CD14-positive monocyte (primary cell): ENCODE measurements at regions not wholly inside any gene's neighbourhood (a gene's known extent, or its start where the extent isn't known, plus 50 kb on each side); places are given as distances from the start of the nearest gene placed in this dataset.

ENCODE experiments used
- DNase-seq, 3 donors: peaks; one replicate each; pipeline ENCODE4 v3.0.0-alpha.2; 2011 to 2022
- H2AFZ ChIP-seq: 2 replicates; pipeline ENCODE4 v1.6.0; 2012; ENCODE audit warnings: mild to moderate bottlenecking, low read depth, low read length, inconsistent platforms; ENCODE audit not compliant: insufficient read depth, poor library complexity, severe bottlenecking
- H3K27ac ChIP-seq, 2 donors: 1 replicate in 1 of 2; 2 replicates in 1 of 2; pipeline ENCODE4 v1.5.1; 2012 to 2013; ENCODE audit warnings: low read length in 2 of 2, control low read depth in 1 of 2, inconsistent platforms in 1 of 2, low read depth in 1 of 2, mild to moderate bottlenecking in 1 of 2
- H3K27me3 ChIP-seq, 2 donors: one replicate each; pipeline versions ENCODE4 v1.6.0 to v1.6.1; 2011 to 2013; ENCODE audit warnings: low read length in 2 of 2; ENCODE audit not compliant: control insufficient read depth in 2 of 2, insufficient read depth in 2 of 2
- H3K36me3 ChIP-seq, 2 donors: replicated peaks in 1 of 2; 1 replicate in 1 of 2; 2 replicates in 1 of 2; pipeline versions ENCODE4 v1.5.1 to v1.6.1; 2012 to 2013; ENCODE audit warnings: low read length in 2 of 2, control low read depth in 1 of 2, inconsistent platforms in 1 of 2, mild to moderate bottlenecking in 1 of 2; ENCODE audit not compliant: insufficient read depth in 2 of 2, control insufficient read depth in 1 of 2
- H3K4me1 ChIP-seq, 2 donors: 1 replicate in 1 of 2; 2 replicates in 1 of 2; pipeline versions ENCODE4 v1.5.1 to v1.6.1; 2012 to 2013; ENCODE audit warnings: low read length in 2 of 2, control low read depth in 1 of 2, inconsistent platforms in 1 of 2, mild to moderate bottlenecking in 1 of 2, moderate library complexity in 1 of 2; ENCODE audit not compliant: insufficient read depth in 2 of 2, control insufficient read depth in 1 of 2
- H3K4me2 ChIP-seq: replicated peaks from 2 replicates; pipeline ENCODE3; 2012; ENCODE audit warnings: low read length, moderate library complexity, mild to moderate bottlenecking; ENCODE audit not compliant: poor library complexity, severe bottlenecking; ENCODE audit errors: extremely low read depth
- H3K4me3 ChIP-seq, 3 experiments: fragments of 200-600 bp in 1 of 3; sonication (generic) in 1 of 3; replicated peaks in 1 of 3; 1 replicate in 2 of 3; 2 replicates in 1 of 3; pipeline ENCODE4 v1.5.1; 2011 to 2013; ENCODE audit warnings: low read length in 3 of 3, mild to moderate bottlenecking in 3 of 3, control low read depth in 2 of 3, low read depth in 2 of 3, inconsistent platforms in 1 of 3, moderate library complexity in 1 of 3
- H3K79me2 ChIP-seq: 2 replicates; pipeline ENCODE4 v1.6.0; 2012; ENCODE audit warnings: mild to moderate bottlenecking, control low read depth, inconsistent platforms, low read length, moderate library complexity; ENCODE audit not compliant: insufficient read depth
- H3K9ac ChIP-seq: 2 replicates; pipeline ENCODE4 v1.6.0; 2017; ENCODE audit warnings: low read length, mild to moderate bottlenecking; ENCODE audit not compliant: insufficient read depth, poor library complexity, severe bottlenecking
- H3K9me3 ChIP-seq, 2 donors: replicated peaks in 1 of 2; 1 replicate in 1 of 2; 2 replicates in 1 of 2; pipeline versions ENCODE4 v1.5.1 to v1.6.1; 2012 to 2013; ENCODE audit warnings: low read length in 2 of 2, control low read depth in 1 of 2; ENCODE audit not compliant: control insufficient read depth in 1 of 2, insufficient read depth in 1 of 2
- H4K20me1 ChIP-seq: 2 replicates; pipeline ENCODE4 v1.6.0; 2012; ENCODE audit warnings: mild to moderate bottlenecking, low read length, control low read depth, moderate library complexity; ENCODE audit not compliant: insufficient read depth
- H3K27ac Mint-ChIP-seq, 7 donors: one replicate each; pipeline ENCODE4 v1.8.0; 2020; ENCODE audit warnings: mild to moderate bottlenecking in 7 of 7, mixed read lengths in 7 of 7, moderate library complexity in 6 of 7, inconsistent platforms in 2 of 7
- H3K27me3 Mint-ChIP-seq, 3 donors: one replicate each; pipeline ENCODE4 v1.8.0; 2021 to 2022; ENCODE audit warnings: low read depth in 3 of 3, mild to moderate bottlenecking in 3 of 3, mixed read lengths in 3 of 3, moderate library complexity in 3 of 3, inconsistent platforms in 1 of 3
- H3K36me3 Mint-ChIP-seq, 2 donors: one replicate each; pipeline ENCODE4 v1.8.0; 2020; ENCODE audit warnings: mixed read lengths in 2 of 2, inconsistent platforms in 1 of 2, mild to moderate bottlenecking in 1 of 2
- H3K4me1 Mint-ChIP-seq: one replicate; pipeline ENCODE4 v1.8.0; 2020; ENCODE audit warnings: mild to moderate bottlenecking, mixed read lengths
- H3K4me3 Mint-ChIP-seq, 2 donors: one replicate each; pipeline ENCODE4 v1.8.0; 2020; ENCODE audit warnings: mild to moderate bottlenecking in 2 of 2, mixed read lengths in 2 of 2, moderate library complexity in 1 of 2
- H3K9me3 Mint-ChIP-seq, 7 donors: one replicate each; pipeline ENCODE4 v1.8.0; 2020 to 2022; ENCODE audit warnings: mixed read lengths in 7 of 7, mild to moderate bottlenecking in 6 of 7, moderate library complexity in 6 of 7, inconsistent platforms in 2 of 7
- CTCF ChIP-seq: fragments of 200-600 bp; IDR thresholded peaks from one replicate; pipeline ENCODE4 v1.8.0; 2022; ENCODE audit warnings: antibody characterized with exemption, mild to moderate bottlenecking
- WGBS: methylation state at CpG from one replicate; pipeline ENCODE4 v1.1.5; 2013; ENCODE audit warnings: missing lambda C conversion rate; ENCODE audit not compliant: insufficient coverage; 5-methylcytosine and 5-hydroxymethylcytosine counted together
- intact Hi-C, 2 donors: fragments of 100-400 bp; cut with micrococcal nuclease; formaldehyde crosslinking; loops; one replicate each; pipeline versions ENCODE4 v1.15.0 to v1.15.1; 2023

- TF ChIP-seq CTCF, result no peak
- H3K27ac Mint-ChIP-seq, result peak overlapping the region in 1 of 7 donors; percentile 38
- 93% methylated on average over 2 of the region's 8 CpGs for WGBS
- Histone ChIP-seq H3K27me3 (no peaks in the 10 kb centered on the region), H3K9me3 (no peaks in the 10 kb centered on the region), H4K20me1 (no peaks in the 10 kb centered on the region), H3K4me1 (no peaks in the 10 kb centered on the region), H3K9ac (no peak overlapping the region), H3K4me3 (no peak overlapping the region), H3K36me3 (no peaks in the 10 kb centered on the region), H3K4me2 (no peak overlapping the region), H3K27ac (no peak overlapping the region), H3K79me2 (no peaks in the 10 kb centered on the region), H2AFZ (no peak overlapping the region)
- no peaks in the 10 kb centered on the region for H3K36me3 Mint-ChIP-seq
- DNase-seq, result no peak
- intact Hi-C loops, result no loop called here
- H3K4me3 Mint-ChIP-seq, result no peak overlapping the region
- H3K4me1 Mint-ChIP-seq, result no peaks in the 10 kb centered on the region
- peaks cover 2 to 7% (median 4%) of the 10 kb centered on the region in 3 donors for H3K27me3 Mint-ChIP-seq
- H3K9me3 Mint-ChIP-seq, result peaks cover 0 to 6% (median 0%) of the 10 kb centered on the region in 7 donors
These were observed 212.4 kb downstream of the URI1 start for GRCh38 chr19:30154410-30154809.

- H3K36me3 Mint-ChIP-seq, result no peaks in the 10 kb centered on the region
- Histone ChIP-seq H3K9ac (no peak overlapping the region), H2AFZ (no peak overlapping the region), H3K27me3 (no peaks in the 10 kb centered on the region), H3K27ac (no peak overlapping the region), H3K36me3 (no peaks in the 10 kb centered on the region), H3K9me3 (no peaks in the 10 kb centered on the region), H3K79me2 (no peaks in the 10 kb centered on the region), H3K4me3 (no peak overlapping the region), H4K20me1 (no peaks in the 10 kb centered on the region), H3K4me1 (no peaks in the 10 kb centered on the region), H3K4me2 (no peak overlapping the region)
- no peak overlapping the region for H3K27ac Mint-ChIP-seq
- peaks cover 2 to 7% (median 4%) of the 10 kb centered on the region in 3 donors for H3K27me3 Mint-ChIP-seq
- intact Hi-C loops, result no loop called here
- H3K9me3 Mint-ChIP-seq, result peaks cover 0 to 6% (median 0%) of the 10 kb centered on the region in 7 donors
- DNase-seq, result no peak
- WGBS, result 81% methylated on average over 12 of the region's 21 CpGs
- H3K4me3 Mint-ChIP-seq, result no peak overlapping the region
- no peaks in the 10 kb centered on the region for H3K4me1 Mint-ChIP-seq
- no peak for TF ChIP-seq CTCF
These were observed 213.6 kb downstream of the URI1 start for GRCh38 chr19:30155381-30156200.
